Smooth muscle cell (in vitro differentiated cells): ENCODE measurements at regions not wholly inside any gene's neighbourhood (a gene's known extent, or its start where the extent isn't known, plus 50 kb on each side); places are given as distances from the start of the nearest gene placed in this dataset.

Experiments
- DNase-seq: peaks from one replicate; lab custom pipeline; 2025; ENCODE audit not compliant: unreplicated experiment; lab: John Stamatoyannopoulos, UW
- H2AFZ ChIP-seq: fragments of 200-600 bp; sonication (generic); 2 replicates; pipeline ENCODE4 v1.6.0; 2016; ENCODE audit warnings: antibody characterized with exemption, low read depth, mild to moderate bottlenecking
- H3F3A ChIP-seq: fragments of 200-600 bp; sonication (generic); 2 replicates; pipeline ENCODE4 v1.6.0; 2017; ENCODE audit warnings: antibody characterized with exemption, low read depth
- H3K27ac ChIP-seq: fragments of 200-600 bp; sonication (generic); 2 replicates; pipeline ENCODE4 v1.5.1; 2016; ENCODE audit warnings: low read depth, mild to moderate bottlenecking
- H3K27me3 ChIP-seq: fragments of 200-600 bp; sonication (generic); 2 replicates; pipeline ENCODE4 v1.6.1; 2016; ENCODE audit warnings: low read depth, mild to moderate bottlenecking
- H3K36me3 ChIP-seq: fragments of 200-600 bp; sonication (generic); 2 replicates; pipeline ENCODE4 v1.5.1; 2016; ENCODE audit warnings: low read depth
- H3K4me1 ChIP-seq: fragments of 200-600 bp; sonication (generic); 2 replicates; pipeline ENCODE4 v1.5.1; 2016; ENCODE audit warnings: low read depth
- H3K4me2 ChIP-seq: fragments of 200-600 bp; sonication (generic); 2 replicates; pipeline ENCODE4 v1.6.0; 2016; ENCODE audit warnings: mild to moderate bottlenecking
- H3K4me3 ChIP-seq: fragments of 200-600 bp; sonication (generic); 2 replicates; pipeline ENCODE4 v1.5.1; 2016; ENCODE audit warnings: mild to moderate bottlenecking
- H3K79me2 ChIP-seq: fragments of 200-600 bp; sonication (generic); 2 replicates; pipeline ENCODE4 v1.6.0; 2016; ENCODE audit warnings: low read depth, mild to moderate bottlenecking
- H3K9ac ChIP-seq: fragments of 200-600 bp; sonication (generic); 2 replicates; pipeline ENCODE4 v1.6.0; 2016; ENCODE audit warnings: low read depth
- H3K9me3 ChIP-seq: fragments of 200-600 bp; sonication (generic); replicated peaks from 2 replicates; pipeline ENCODE4 v1.5.1; 2016; ENCODE audit warnings: low read depth
- H4K20me1 ChIP-seq: fragments of 200-600 bp; sonication (generic); 2 replicates; pipeline ENCODE4 v1.6.0; 2016; ENCODE audit warnings: low read depth
- CTCF ChIP-seq: fragments of 200-600 bp; sonication (generic); IDR thresholded peaks from 2 replicates; pipeline ENCODE4 v1.5.1; 2017; ENCODE audit warnings: borderline replicate concordance, mild to moderate bottlenecking, antibody characterized with exemption; ENCODE audit not compliant: insufficient read depth, poor library complexity, severe bottlenecking
- WGBS: methylation state at CpG from one replicate; pipeline ENCODE4 v1.1.7; 2016; ENCODE audit warnings: low lambda C conversion rate; 5-methylcytosine and 5-hydroxymethylcytosine counted together

GRCh38 chr2:139469985-139470384, 689.8 kb upstream of the NXPH2 start:
- no peak for TF ChIP-seq CTCF
- Histone ChIP-seq H3K27ac (no peak overlapping the region), H4K20me1 (no peaks in the 10 kb centered on the region), H3F3A (no peaks in the 10 kb centered on the region), H3K79me2 (no peaks in the 10 kb centered on the region), H3K9me3 (no peaks in the 10 kb centered on the region), H3K4me2 (no peak overlapping the region), H2AFZ (no peak overlapping the region), H3K4me1 (peaks cover 5% of the 10 kb centered on the region), H3K4me3 (no peak overlapping the region), H3K36me3 (no peaks in the 10 kb centered on the region), H3K27me3 (no peaks in the 10 kb centered on the region), H3K9ac (no peak overlapping the region)
- WGBS: 93% methylated on average over 1 of the region's 1 CpG
- no peak for DNase-seq

- H3K9me3 ChIP-seq: no peaks in the 10 kb centered on the region
- H3K36me3 ChIP-seq: no peaks in the 10 kb centered on the region
- no peaks in the 10 kb centered on the region for H4K20me1 ChIP-seq
- no peak overlapping the region for H3K27ac ChIP-seq
- no peak for TF ChIP-seq CTCF
- 89% methylated on average over 4 of the region's 4 CpGs for WGBS
- no peak overlapping the region for H3K4me2 ChIP-seq
- H3K4me1 ChIP-seq: peaks cover 3% of the 10 kb centered on the region
- no peaks in the 10 kb centered on the region for H3K27me3 ChIP-seq
- no peaks in the 10 kb centered on the region for H3K79me2 ChIP-seq
- no peak overlapping the region for H3K9ac ChIP-seq
- no peaks in the 10 kb centered on the region for H3F3A ChIP-seq
- no peak overlapping the region for H3K4me3 ChIP-seq
- no peak overlapping the region for H2AFZ ChIP-seq
- no peak for DNase-seq
Observed at GRCh38 chr2:139465789-139466188, 685.6 kb upstream of the NXPH2 start.

GRCh38 chr2:139457873-139458272, 677.7 kb upstream of the NXPH2 start:
- no peak for DNase-seq
- no peaks in the 10 kb centered on the region for H3K9me3 ChIP-seq
- no peaks in the 10 kb centered on the region for H3K4me1 ChIP-seq
- no peaks in the 10 kb centered on the region for H4K20me1 ChIP-seq
- H3K79me2 ChIP-seq: no peaks in the 10 kb centered on the region
- peak overlapping the region; percentile 12 for H2AFZ ChIP-seq
- H3K36me3 ChIP-seq: no peaks in the 10 kb centered on the region
- WGBS: 83% methylated on average over 5 of the region's 5 CpGs
- TF ChIP-seq CTCF: no peak
- no peak overlapping the region for H3K4me3 ChIP-seq
- H3K27me3 ChIP-seq: no peaks in the 10 kb centered on the region
- H3K9ac ChIP-seq: no peak overlapping the region
- H3K27ac ChIP-seq: no peak overlapping the region
- H3F3A ChIP-seq: no peaks in the 10 kb centered on the region
- H3K4me2 ChIP-seq: no peak overlapping the region

- Histone ChIP-seq H3K4me1 (no peaks in the 10 kb centered on the region), H2AFZ (no peak overlapping the region), H3K4me2 (no peak overlapping the region), H3K27ac (no peak overlapping the region), H3K9me3 (peaks cover 3% of the 10 kb centered on the region), H3K4me3 (no peak overlapping the region), H3K9ac (no peak overlapping the region), H4K20me1 (no peaks in the 10 kb centered on the region), H3K79me2 (no peaks in the 10 kb centered on the region), H3F3A (no peaks in the 10 kb centered on the region), H3K36me3 (no peaks in the 10 kb centered on the region), H3K27me3 (no peaks in the 10 kb centered on the region)
- WGBS: 100% methylated on average over 1 of the region's 1 CpG
- DNase-seq: no peak
- TF ChIP-seq CTCF: no peak
Observed at GRCh38 chr2:139454251-139454650, 674.1 kb upstream of the NXPH2 start.
